ENCODE measurements at regions not wholly inside any gene's neighbourhood (a gene's known extent, or its start where the extent isn't known, plus 50 kb on each side); places are given as distances from the start of the nearest gene placed in this dataset.

DNA sequence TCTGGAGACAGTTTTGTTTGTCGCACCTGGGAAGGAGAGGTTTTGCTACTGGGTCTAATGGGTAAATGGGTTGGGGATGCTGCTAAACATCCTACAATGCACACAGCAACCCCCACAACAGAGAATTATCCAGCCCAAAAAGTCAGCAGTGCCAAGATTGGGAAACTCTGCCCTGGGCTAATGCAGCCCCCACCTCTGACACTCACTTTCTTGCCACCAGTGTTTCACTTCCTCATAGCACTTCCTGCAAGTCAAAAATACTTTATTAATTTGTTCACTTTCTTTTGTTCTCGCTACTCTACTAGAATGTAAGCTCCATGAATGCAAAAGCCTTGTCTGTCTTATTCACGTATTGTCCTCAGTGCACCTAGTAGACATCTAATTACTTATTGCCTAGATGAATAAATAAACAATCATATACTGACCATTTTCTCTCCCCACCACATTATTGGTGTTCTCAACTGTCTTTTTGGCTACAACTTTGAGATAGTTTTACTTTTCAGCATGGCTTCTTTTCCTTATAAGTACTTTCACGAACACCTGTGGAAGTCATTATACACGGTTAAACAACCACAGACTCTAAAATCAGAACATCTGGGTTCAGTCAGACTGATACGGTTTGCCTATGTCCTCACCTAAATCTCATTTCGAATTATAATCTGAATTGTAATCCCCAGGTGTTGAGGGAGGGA lies 82.0 kb upstream of the PITX2 start:
- no peaks in the 10 kb centered on the region for H3K9me3 ChIP-seq (ENCODE audit: control insufficient read depth, low read depth, low read length)

DNA sequence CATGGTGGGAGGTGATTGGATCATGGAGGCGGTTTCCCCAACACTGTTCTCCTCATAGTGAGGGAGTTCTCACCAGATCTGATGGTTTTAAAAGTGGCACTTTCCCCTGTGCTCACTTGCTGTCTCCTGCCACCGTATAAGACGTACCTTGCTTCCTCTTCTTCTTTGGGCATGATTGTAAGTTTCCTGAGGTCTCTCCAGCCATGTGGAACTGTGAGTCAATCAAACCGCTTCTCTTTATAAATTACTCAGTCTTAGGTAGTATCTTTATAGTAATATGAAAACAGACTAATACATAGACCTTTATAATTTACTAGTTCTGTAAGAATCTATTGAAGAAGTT lies 82.5 kb upstream of the PITX2 start:
- no peaks in the 10 kb centered on the region for H3K9me3 ChIP-seq (ENCODE audit: control insufficient read depth, low read depth, low read length)
- H3K36me3 ChIP-seq (ENCODE audit: control insufficient read depth in 2 of 2, extremely low read depth in 1 of 2, insufficient read depth in 2 of 2, low read length in 2 of 2), result no peaks in the 10 kb centered on the region
- TF ChIP-seq EZH2 (IDR thresholded peaks at IDR 0.05; ENCODE audit: low read length), result no peak
- TF ChIP-seq, protein P1, sequence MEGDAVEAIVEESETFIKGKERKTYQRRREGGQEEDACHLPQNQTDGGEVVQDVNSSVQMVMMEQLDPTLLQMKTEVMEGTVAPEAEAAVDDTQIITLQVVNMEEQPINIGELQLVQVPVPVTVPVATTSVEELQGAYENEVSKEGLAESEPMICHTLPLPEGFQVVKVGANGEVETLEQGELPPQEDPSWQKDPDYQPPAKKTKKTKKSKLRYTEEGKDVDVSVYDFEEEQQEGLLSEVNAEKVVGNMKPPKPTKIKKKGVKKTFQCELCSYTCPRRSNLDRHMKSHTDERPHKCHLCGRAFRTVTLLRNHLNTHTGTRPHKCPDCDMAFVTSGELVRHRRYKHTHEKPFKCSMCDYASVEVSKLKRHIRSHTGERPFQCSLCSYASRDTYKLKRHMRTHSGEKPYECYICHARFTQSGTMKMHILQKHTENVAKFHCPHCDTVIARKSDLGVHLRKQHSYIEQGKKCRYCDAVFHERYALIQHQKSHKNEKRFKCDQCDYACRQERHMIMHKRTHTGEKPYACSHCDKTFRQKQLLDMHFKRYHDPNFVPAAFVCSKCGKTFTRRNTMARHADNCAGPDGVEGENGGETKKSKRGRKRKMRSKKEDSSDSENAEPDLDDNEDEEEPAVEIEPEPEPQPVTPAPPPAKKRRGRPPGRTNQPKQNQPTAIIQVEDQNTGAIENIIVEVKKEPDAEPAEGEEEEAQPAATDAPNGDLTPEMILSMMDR (optimal IDR thresholded peaks at IDR 0.05 in 1 of 3, IDR thresholded peaks at IDR 0.05 in 1 of 3, conservative IDR thresholded peaks at IDR 0.05 in 1 of 3; ENCODE audit: extremely low read depth in 1 of 3, insufficient read depth in 2 of 3, low read length in 3 of 3), result no peak
- H2AFZ ChIP-seq (ENCODE audit: control insufficient read depth, low read length), result no peak overlapping the region
- no peak overlapping the region for H3K9ac ChIP-seq (ENCODE audit: control insufficient read depth, extremely low read depth, insufficient read depth, low read length)
- no peaks in the 10 kb centered on the region for H3K79me2 ChIP-seq (ENCODE audit: control insufficient read depth, insufficient read depth, low read length)
- no peaks in the 10 kb centered on the region for H3K27me3 ChIP-seq (ENCODE audit: control insufficient read depth, extremely low read depth, insufficient read depth, low read length)
- no peak overlapping the region for H3K27ac ChIP-seq (ENCODE audit: control insufficient read depth, insufficient read depth, low read length)
- dilution Hi-C loops (cut with MboI; ENCODE audit: extremely low pct_ligation_motif_present, low sequenced_read_pairs), result no loop called here
- H3K4me3 ChIP-seq (ENCODE audit: control insufficient read depth in 2 of 3, extremely low read depth in 1 of 3, insufficient read depth in 2 of 3, low read depth in 1 of 3, low read length in 3 of 3), result no peak overlapping the region
- no peaks in the 10 kb centered on the region for H3K9me1 ChIP-seq (ENCODE audit: control insufficient read depth, extremely low read depth, insufficient read depth, low read length)
- H4K20me1 ChIP-seq (ENCODE audit: control insufficient read depth, extremely low read depth, insufficient read depth, low read length), result no peaks in the 10 kb centered on the region
- FAIRE-seq (no peak), DNase-seq (ENCODE audit: low read depth, low spot score) (no peak)
- H3K4me2 ChIP-seq (ENCODE audit: control insufficient read depth, extremely low read depth, insufficient read depth, low read depth, low read length), result no peak overlapping the region
- H3K4me1 ChIP-seq (ENCODE audit: control insufficient read depth, extremely low read depth, insufficient read depth, low read length), result no peaks in the 10 kb centered on the region

More for the DNA sequence above, 82.0 kb upstream of the PITX2 start:
- Histone ChIP-seq H3K4me1 (ENCODE audit: control insufficient read depth, extremely low read depth, insufficient read depth, low read length) (no peaks in the 10 kb centered on the region), H3K4me3 (ENCODE audit: control insufficient read depth in 2 of 3, extremely low read depth in 1 of 3, insufficient read depth in 2 of 3, low read depth in 1 of 3, low read length in 3 of 3) (no peak overlapping the region), H3K79me2 (ENCODE audit: control insufficient read depth, insufficient read depth, low read length) (no peaks in the 10 kb centered on the region), H3K27me3 (ENCODE audit: control insufficient read depth, extremely low read depth, insufficient read depth, low read length) (no peaks in the 10 kb centered on the region), H2AFZ (ENCODE audit: control insufficient read depth, low read length) (no peak overlapping the region), H3K9ac (ENCODE audit: control insufficient read depth, extremely low read depth, insufficient read depth, low read length) (no peak overlapping the region), H3K36me3 (ENCODE audit: control insufficient read depth in 2 of 2, extremely low read depth in 1 of 2, insufficient read depth in 2 of 2, low read length in 2 of 2) (no peaks in the 10 kb centered on the region), H4K20me1 (ENCODE audit: control insufficient read depth, extremely low read depth, insufficient read depth, low read length) (no peaks in the 10 kb centered on the region), H3K4me2 (ENCODE audit: control insufficient read depth, extremely low read depth, insufficient read depth, low read depth, low read length) (no peak overlapping the region), H3K27ac (ENCODE audit: control insufficient read depth, insufficient read depth, low read length) (no peak overlapping the region), H3K9me1 (ENCODE audit: control insufficient read depth, extremely low read depth, insufficient read depth, low read length) (no peaks in the 10 kb centered on the region)
- DNase-seq (ENCODE audit: low read depth, low spot score) (no peak), FAIRE-seq (no peak)
- no peak for TF ChIP-seq EZH2 (IDR thresholded peaks at IDR 0.05; ENCODE audit: low read length)
- TF ChIP-seq, protein P1 (optimal IDR thresholded peaks at IDR 0.05 in 1 of 3, IDR thresholded peaks at IDR 0.05 in 1 of 3, conservative IDR thresholded peaks at IDR 0.05 in 1 of 3; ENCODE audit: extremely low read depth in 1 of 3, insufficient read depth in 2 of 3, low read length in 3 of 3), result no peak
- dilution Hi-C loops (cut with MboI; ENCODE audit: extremely low pct_ligation_motif_present, low sequenced_read_pairs), result no loop called here

Measured in keratinocyte (primary cell).